ENCODE measurements at regions not wholly inside any gene's neighbourhood (a gene's known extent, or its start where the extent isn't known, plus 50 kb on each side); places are given as distances from the start of the nearest gene placed in this dataset.

DNA sequence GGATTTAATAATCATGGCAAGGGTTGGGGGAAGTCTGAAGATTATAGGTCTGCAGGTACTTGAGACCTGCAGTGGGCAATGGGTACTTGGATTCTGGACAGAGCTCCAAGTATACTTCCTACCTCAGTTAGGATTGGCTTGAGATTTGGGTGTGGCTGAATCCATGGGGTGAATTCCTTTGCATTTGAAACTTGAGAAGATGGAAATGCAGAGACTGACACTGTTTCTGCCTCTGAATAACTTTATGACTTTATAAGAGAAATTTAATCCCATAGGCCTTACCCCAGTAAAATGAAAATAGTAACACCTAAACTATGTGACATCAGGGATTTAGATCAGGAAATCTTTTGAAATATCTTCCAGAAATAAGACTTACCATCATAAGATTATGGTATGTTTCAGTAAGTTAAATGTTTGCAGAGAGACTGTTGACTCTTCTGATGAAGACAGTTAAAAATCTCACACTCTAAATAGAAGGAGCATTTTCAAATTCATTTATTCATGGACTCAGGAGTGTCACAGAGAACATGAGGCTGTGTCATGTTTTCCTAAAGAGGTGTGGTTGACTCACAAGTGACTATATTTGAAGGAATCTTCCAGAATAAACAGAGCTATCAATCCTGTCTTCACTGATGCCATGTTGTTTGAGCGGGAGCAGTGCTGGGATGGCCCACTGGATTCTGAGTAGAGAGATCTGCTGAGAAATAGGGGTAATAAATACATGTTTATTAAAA is 513.5 kb upstream of the NR3C2 start:
- intact Hi-C loops (cut with DNase I), result no loop called here
- Histone ChIP-seq H3K4me3 (no peak overlapping the region), H3K27me3 (no peaks in the 10 kb centered on the region), H3K4me1 (no peaks in the 10 kb centered on the region), H3K36me3 (replicated peaks in 1 of 2; ENCODE audit: insufficient read depth in 1 of 2, low read depth in 2 of 2) (no peaks in the 10 kb centered on the region), H3K27ac (no peak overlapping the region), H3K9me3 (no peaks in the 10 kb centered on the region)
- no peak for DNase-seq
- no peak for ATAC-seq
- WGBS, 2 donors, result 88 to 96% methylated on average over 1 of the region's 1 CpG
- TF ChIP-seq, protein P1, sequence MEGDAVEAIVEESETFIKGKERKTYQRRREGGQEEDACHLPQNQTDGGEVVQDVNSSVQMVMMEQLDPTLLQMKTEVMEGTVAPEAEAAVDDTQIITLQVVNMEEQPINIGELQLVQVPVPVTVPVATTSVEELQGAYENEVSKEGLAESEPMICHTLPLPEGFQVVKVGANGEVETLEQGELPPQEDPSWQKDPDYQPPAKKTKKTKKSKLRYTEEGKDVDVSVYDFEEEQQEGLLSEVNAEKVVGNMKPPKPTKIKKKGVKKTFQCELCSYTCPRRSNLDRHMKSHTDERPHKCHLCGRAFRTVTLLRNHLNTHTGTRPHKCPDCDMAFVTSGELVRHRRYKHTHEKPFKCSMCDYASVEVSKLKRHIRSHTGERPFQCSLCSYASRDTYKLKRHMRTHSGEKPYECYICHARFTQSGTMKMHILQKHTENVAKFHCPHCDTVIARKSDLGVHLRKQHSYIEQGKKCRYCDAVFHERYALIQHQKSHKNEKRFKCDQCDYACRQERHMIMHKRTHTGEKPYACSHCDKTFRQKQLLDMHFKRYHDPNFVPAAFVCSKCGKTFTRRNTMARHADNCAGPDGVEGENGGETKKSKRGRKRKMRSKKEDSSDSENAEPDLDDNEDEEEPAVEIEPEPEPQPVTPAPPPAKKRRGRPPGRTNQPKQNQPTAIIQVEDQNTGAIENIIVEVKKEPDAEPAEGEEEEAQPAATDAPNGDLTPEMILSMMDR (IDR thresholded peaks at IDR 0.05), result no peak
- TF ChIP-seq POLR2A (IDR thresholded peaks at IDR 0.05), result no peak

DNA sequence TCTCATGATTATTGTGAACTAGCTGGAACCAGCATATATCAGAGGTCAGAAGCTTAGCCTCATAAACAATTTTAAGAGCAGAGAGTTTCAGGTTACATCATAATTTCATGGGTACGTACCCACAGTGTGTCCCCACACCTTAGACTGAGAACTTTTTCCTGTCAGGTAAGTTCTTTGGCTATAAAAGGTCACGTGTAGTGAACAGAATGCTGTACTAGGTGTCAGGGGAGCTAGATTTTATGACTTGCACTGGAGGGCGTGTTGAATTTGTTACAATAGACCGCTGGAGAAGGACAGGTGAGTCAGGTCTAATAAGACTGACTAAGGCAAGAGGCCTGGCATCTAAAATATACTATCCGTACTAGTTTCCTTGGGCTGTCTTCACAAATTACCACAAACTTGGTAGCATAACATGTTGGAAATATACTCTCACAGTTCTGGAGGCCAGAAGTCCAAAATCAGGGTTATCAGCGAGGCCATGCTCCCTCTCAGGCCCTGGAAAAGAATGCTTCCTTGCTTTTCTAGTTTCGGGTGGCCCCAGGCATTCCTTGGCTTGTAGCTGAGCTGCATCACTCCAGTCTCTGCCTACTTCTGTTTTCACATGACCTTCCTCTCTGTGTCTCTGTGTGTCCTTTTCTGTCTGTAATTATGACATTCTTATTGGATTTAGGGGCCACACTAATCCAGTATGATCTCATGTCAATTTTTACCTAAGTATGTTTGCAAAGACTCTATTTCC is 512.0 kb upstream of the NR3C2 start:
- TF ChIP-seq, protein P1 (IDR thresholded peaks at IDR 0.05), result no peak
- TF ChIP-seq POLR2A (IDR thresholded peaks at IDR 0.05), result no peak
- intact Hi-C loops (cut with DNase I), result no loop called here
- Histone ChIP-seq H3K27ac (no peak overlapping the region), H3K27me3 (no peaks in the 10 kb centered on the region), H3K9me3 (no peaks in the 10 kb centered on the region), H3K4me3 (no peak overlapping the region), H3K36me3 (replicated peaks in 1 of 2; ENCODE audit: insufficient read depth in 1 of 2, low read depth in 2 of 2) (no peaks in the 10 kb centered on the region), H3K4me1 (no peaks in the 10 kb centered on the region)
- ATAC-seq (no peak), DNase-seq (no peak)
- 87 to 88% methylated on average over 7 of the region's 7 CpGs for WGBS, 2 donors

DNA sequence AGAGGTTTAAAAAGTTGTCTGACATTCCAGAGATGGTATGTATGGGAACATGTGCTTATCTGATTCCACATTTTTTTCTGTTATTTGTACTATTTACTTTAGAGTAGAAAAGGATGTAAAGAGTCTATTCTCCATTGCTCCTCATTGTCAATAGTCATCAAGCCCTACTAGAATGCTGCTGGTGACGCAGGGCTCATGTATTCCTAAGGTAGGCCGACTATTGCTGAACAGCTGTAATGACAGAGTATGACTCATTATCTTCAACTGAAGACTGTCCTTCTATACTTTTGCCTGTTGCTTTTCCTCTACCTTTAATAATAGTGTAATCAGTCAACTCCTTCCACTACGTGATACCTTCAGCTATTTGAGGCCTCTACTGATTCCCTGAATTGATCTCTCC is 509.1 kb upstream of the NR3C2 start:
- no peak for ATAC-seq
- Histone ChIP-seq H3K4me3 (no peak overlapping the region), H3K4me1 (no peaks in the 10 kb centered on the region), H3K27ac (no peak overlapping the region), H3K27me3 (no peaks in the 10 kb centered on the region), H3K36me3 (replicated peaks in 1 of 2; ENCODE audit: insufficient read depth in 1 of 2, low read depth in 2 of 2) (no peaks in the 10 kb centered on the region), H3K9me3 (no peaks in the 10 kb centered on the region)
- intact Hi-C loops (cut with DNase I), result no loop called here
- WGBS, 2 donors, result 90% methylated on average over 3 of the region's 3 CpGs
- TF ChIP-seq, protein P1 (IDR thresholded peaks at IDR 0.05), result no peak
- TF ChIP-seq POLR2A (IDR thresholded peaks at IDR 0.05), result no peak
- DNase-seq, result no peak

DNA sequence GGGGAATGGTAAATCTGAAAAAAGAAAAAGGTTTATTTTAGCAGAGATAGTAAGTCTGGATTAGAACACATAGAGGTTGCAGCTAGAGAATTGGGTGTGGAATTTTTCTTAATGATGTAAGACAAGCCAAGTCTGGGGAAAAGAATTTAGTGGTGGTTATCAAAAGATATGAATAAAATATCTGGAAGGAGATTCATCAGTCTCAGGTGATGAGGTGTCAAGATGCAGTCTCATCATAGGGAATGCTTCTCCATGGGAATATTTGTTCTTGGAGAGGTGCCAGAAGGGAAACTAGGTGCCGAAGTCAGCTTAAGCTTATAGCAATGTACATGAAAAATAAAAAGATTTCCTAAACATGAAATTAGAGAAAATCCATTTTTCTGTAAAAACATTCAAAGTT is 504.1 kb upstream of the NR3C2 start:
- Histone ChIP-seq H3K4me3 (no peak overlapping the region), H3K36me3 (replicated peaks in 1 of 2; ENCODE audit: insufficient read depth in 1 of 2, low read depth in 2 of 2) (no peaks in the 10 kb centered on the region), H3K9me3 (no peaks in the 10 kb centered on the region), H3K27me3 (no peaks in the 10 kb centered on the region), H3K4me1 (no peaks in the 10 kb centered on the region), H3K27ac (no peak overlapping the region)
- intact Hi-C loops (cut with DNase I), result no loop called here
- ATAC-seq, result no peak
- WGBS, 2 donors, result 92% methylated on average over 1 of the region's 1 CpG
- no peak for TF ChIP-seq POLR2A (IDR thresholded peaks at IDR 0.05)
- TF ChIP-seq, protein P1 (IDR thresholded peaks at IDR 0.05), result no peak
- no peak for DNase-seq

DNA sequence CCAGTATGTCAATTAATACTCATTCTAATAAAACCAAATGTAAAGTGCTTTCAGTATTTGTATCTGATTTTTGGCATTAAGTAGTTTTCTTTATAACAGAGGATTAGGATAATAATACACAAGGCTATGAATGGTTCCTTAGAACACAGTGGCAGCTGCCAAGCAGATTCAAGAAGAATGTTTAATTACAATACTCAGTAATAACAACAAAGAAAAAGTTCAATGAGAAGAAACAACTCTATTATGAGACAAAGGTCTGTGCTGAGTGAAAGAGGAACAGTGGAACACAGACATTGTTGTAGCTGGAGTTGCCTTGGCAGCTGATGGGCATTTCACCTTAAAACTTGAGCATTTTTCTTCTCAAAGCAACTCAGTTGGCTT is 502.6 kb upstream of the NR3C2 start:
- Histone ChIP-seq H3K36me3 (replicated peaks in 1 of 2; ENCODE audit: insufficient read depth in 1 of 2, low read depth in 2 of 2) (no peaks in the 10 kb centered on the region), H3K27ac (no peak overlapping the region), H3K9me3 (no peaks in the 10 kb centered on the region), H3K4me1 (no peaks in the 10 kb centered on the region), H3K4me3 (no peak overlapping the region), H3K27me3 (no peaks in the 10 kb centered on the region)
- no peak for DNase-seq
- intact Hi-C loops (cut with DNase I), result no loop called here
- no peak for TF ChIP-seq POLR2A (IDR thresholded peaks at IDR 0.05)
- TF ChIP-seq, protein P1 (IDR thresholded peaks at IDR 0.05), result no peak
- ATAC-seq, result no peak
